ENCODE measurements at regions not wholly inside any gene's neighbourhood (a gene's known extent, or its start where the extent isn't known, plus 50 kb on each side); places are given as distances from the start of the nearest gene placed in this dataset.

DNA sequence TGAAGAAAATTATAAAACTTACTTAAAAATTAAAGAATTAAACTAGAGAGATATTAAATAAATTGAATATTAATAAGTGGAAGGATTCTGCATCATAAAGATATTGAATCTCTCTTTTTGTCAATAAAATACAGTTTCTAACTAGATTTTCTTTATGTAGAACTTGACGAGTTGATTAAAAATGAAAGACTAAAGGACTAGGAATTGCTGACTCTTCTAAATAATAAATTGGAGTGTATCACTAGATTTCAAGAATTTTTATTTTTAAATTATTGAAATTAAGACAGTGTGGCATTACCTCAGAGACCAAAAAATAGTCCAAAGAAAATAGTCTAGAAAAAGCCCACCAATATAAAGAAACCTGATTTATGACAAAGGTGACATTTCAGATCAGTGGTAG lies 492.4 kb downstream of the CETN3 start:
- no peaks in the 10 kb centered on the region for H3K27me3 ChIP-seq (ENCODE audit: control insufficient read depth, insufficient read depth, low read length)
- DNase-seq (ENCODE audit: low read depth, low spot score) (no peak), ATAC-seq (no peak)
- no peak overlapping the region for H3K27ac ChIP-seq (ENCODE audit: low read length)
- intact Hi-C loops (cut with micrococcal nuclease; ENCODE audit: unreplicated experiment) = no loop called here
- no peaks in the 10 kb centered on the region for H3K4me1 ChIP-seq (ENCODE audit: control insufficient read depth, insufficient read depth, low read length)
- TF ChIP-seq POLR2AphosphoS5 (IDR thresholded peaks at IDR 0.05; ENCODE audit: low read depth, low read length) (no peak), SIN3A (IDR thresholded peaks at IDR 0.05; ENCODE audit: borderline replicate concordance, insufficient read depth, low read depth, low read length) (no peak), TCF7L2 (IDR thresholded peaks at IDR 0.05; ENCODE audit: low read depth, low read length) (no peak)
- TF ChIP-seq, protein P1, sequence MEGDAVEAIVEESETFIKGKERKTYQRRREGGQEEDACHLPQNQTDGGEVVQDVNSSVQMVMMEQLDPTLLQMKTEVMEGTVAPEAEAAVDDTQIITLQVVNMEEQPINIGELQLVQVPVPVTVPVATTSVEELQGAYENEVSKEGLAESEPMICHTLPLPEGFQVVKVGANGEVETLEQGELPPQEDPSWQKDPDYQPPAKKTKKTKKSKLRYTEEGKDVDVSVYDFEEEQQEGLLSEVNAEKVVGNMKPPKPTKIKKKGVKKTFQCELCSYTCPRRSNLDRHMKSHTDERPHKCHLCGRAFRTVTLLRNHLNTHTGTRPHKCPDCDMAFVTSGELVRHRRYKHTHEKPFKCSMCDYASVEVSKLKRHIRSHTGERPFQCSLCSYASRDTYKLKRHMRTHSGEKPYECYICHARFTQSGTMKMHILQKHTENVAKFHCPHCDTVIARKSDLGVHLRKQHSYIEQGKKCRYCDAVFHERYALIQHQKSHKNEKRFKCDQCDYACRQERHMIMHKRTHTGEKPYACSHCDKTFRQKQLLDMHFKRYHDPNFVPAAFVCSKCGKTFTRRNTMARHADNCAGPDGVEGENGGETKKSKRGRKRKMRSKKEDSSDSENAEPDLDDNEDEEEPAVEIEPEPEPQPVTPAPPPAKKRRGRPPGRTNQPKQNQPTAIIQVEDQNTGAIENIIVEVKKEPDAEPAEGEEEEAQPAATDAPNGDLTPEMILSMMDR (IDR thresholded peaks at IDR 0.05) = no peak
- TF ChIP-seq, protein P2, sequence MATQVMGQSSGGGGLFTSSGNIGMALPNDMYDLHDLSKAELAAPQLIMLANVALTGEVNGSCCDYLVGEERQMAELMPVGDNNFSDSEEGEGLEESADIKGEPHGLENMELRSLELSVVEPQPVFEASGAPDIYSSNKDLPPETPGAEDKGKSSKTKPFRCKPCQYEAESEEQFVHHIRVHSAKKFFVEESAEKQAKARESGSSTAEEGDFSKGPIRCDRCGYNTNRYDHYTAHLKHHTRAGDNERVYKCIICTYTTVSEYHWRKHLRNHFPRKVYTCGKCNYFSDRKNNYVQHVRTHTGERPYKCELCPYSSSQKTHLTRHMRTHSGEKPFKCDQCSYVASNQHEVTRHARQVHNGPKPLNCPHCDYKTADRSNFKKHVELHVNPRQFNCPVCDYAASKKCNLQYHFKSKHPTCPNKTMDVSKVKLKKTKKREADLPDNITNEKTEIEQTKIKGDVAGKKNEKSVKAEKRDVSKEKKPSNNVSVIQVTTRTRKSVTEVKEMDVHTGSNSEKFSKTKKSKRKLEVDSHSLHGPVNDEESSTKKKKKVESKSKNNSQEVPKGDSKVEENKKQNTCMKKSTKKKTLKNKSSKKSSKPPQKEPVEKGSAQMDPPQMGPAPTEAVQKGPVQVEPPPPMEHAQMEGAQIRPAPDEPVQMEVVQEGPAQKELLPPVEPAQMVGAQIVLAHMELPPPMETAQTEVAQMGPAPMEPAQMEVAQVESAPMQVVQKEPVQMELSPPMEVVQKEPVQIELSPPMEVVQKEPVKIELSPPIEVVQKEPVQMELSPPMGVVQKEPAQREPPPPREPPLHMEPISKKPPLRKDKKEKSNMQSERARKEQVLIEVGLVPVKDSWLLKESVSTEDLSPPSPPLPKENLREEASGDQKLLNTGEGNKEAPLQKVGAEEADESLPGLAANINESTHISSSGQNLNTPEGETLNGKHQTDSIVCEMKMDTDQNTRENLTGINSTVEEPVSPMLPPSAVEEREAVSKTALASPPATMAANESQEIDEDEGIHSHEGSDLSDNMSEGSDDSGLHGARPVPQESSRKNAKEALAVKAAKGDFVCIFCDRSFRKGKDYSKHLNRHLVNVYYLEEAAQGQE (IDR thresholded peaks at IDR 0.05; ENCODE audit: insufficient read depth in 1 of 2, low read depth in 2 of 2, low read length in 1 of 2) = no peak
- ChIA-PET CTCF (no interaction called here), POLR2A (no interaction called here)
- no TSS peak for BruUV-seq (replicated peaks)
- in situ Hi-C loops (cut with HindIII; ENCODE audit: low pct_unique_long_range_greater_than_20kb, low sequenced_read_pairs) = no loop called here
- no peak overlapping the region for H3K4me3 ChIP-seq (ENCODE audit: low read depth in 2 of 2, low read length in 2 of 2)
- H3K9me3 ChIP-seq (ENCODE audit: control insufficient read depth, insufficient read depth, low read depth, low read length) = peaks cover 20% of the 10 kb centered on the region; the same call in 1 of the 2 replicates
- no peaks in the 10 kb centered on the region for H3K36me3 ChIP-seq (ENCODE audit: control insufficient read depth, insufficient read depth, low read length)

DNA sequence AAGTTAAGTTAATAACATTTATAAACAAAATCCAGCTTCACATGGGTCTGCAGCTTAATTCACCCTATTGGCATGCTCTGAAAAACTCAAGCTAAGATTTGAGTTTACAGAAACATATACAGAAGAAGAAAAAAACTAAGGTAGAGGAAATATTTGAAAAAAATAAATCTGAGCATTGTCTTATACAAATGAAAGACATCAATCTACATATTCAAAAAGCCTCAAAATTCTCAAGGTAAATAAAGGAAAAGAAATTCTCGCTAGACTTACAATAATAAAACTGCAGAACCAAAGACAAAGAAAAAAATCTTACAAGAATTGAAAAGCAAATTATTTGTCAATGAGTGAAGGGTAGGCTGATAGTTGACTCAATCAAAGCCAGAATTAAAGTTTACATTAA lies 493.4 kb downstream of the CETN3 start:
- Histone ChIP-seq H3K36me3 (ENCODE audit: control insufficient read depth, insufficient read depth, low read length) (no peaks in the 10 kb centered on the region), H3K4me1 (ENCODE audit: control insufficient read depth, insufficient read depth, low read length) (no peaks in the 10 kb centered on the region), H3K4me3 (ENCODE audit: low read depth in 2 of 2, low read length in 2 of 2) (no peak overlapping the region), H3K27ac (ENCODE audit: low read length) (no peak overlapping the region), H3K27me3 (ENCODE audit: control insufficient read depth, insufficient read depth, low read length) (no peaks in the 10 kb centered on the region), H3K9me3 (ENCODE audit: control insufficient read depth, insufficient read depth, low read depth, low read length) (peaks cover 20% of the 10 kb centered on the region; the same call in 1 of the 2 replicates)
- intact Hi-C loops (cut with micrococcal nuclease; ENCODE audit: unreplicated experiment) (no loop called here), in situ Hi-C loops (cut with HindIII; ENCODE audit: low pct_unique_long_range_greater_than_20kb, low sequenced_read_pairs) (no loop called here)
- BruUV-seq (replicated peaks) = no TSS peak
- ChIA-PET POLR2A (no interaction called here), CTCF (no interaction called here)
- DNase-seq (ENCODE audit: low read depth, low spot score) (no peak), ATAC-seq (no peak)
- TF ChIP-seq SIN3A (IDR thresholded peaks at IDR 0.05; ENCODE audit: borderline replicate concordance, insufficient read depth, low read depth, low read length) (no peak), TCF7L2 (IDR thresholded peaks at IDR 0.05; ENCODE audit: low read depth, low read length) (no peak), POLR2AphosphoS5 (IDR thresholded peaks at IDR 0.05; ENCODE audit: low read depth, low read length) (no peak)
- TF ChIP-seq, protein P1 (IDR thresholded peaks at IDR 0.05) = no peak
- TF ChIP-seq, protein P2 (IDR thresholded peaks at IDR 0.05; ENCODE audit: insufficient read depth in 1 of 2, low read depth in 2 of 2, low read length in 1 of 2) = no peak
